SK-N-MC (cell line): ENCODE measurements at regions not wholly inside any gene's neighbourhood (a gene's known extent, or its start where the extent isn't known, plus 50 kb on each side); places are given as distances from the start of the nearest gene placed in this dataset.

Source experiments
- EZH2 ChIP-seq: fragments of 200-600 bp; sonication (generic); IDR thresholded peaks from one replicate; pipeline ENCODE4 v1.6.1; 2017; ENCODE audit warnings: antibody characterized with exemption
- FOXP2 ChIP-seq: optimal IDR thresholded peaks from 2 replicates; pipeline ENCODE3; 2011; ENCODE audit warnings: mild to moderate bottlenecking, moderate library complexity; ENCODE audit not compliant: insufficient read depth; ENCODE audit errors: extremely low read length, control extremely low read depth
- POLR2AphosphoS5 ChIP-seq: IDR thresholded peaks from 2 replicates; pipeline ENCODE4 v1.6.1; 2012; ENCODE audit warnings: mild to moderate bottlenecking, low read depth, low read length, borderline replicate concordance

GRCh38 chr11:25214535-25215176, 717.8 kb downstream of the LUZP2 start:
- TF ChIP-seq POLR2AphosphoS5 (no peak), FOXP2 (no peak), EZH2 (no peak)
